GM19463 (cell line): ENCODE measurements at regions not wholly inside any gene's neighbourhood (a gene's known extent, or its start where the extent isn't known, plus 50 kb on each side); places are given as distances from the start of the nearest gene placed in this dataset.

Experiments
- ATAC-seq: cut with Tn5 transposase; IDR thresholded peaks from one replicate; pipeline ENCODE4 v1.9.1; 2021; ENCODE audit warnings: mild to moderate bottlenecking, moderate library complexity; ENCODE audit not compliant: unreplicated experiment

DNA sequence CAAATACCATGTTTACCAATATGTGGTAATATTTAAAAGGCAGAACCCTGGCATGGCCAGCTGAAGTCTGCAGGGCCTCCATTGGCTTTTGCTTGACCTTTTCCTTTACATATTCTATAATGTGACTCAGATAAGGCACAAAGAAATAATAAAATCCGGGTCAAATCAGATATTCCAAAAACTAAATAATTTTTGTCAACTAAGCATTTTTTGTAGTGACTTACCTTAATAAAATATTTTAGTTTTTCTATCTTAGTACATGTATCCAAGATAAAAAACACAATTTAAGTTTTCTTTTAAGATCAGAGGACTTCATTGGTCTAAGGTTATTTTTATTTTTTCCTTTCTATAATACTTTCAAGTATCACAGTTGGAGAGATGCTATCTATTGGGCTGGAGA lies 179.4 kb upstream of the ADAMTS5 start:
- no peak for ATAC-seq

DNA sequence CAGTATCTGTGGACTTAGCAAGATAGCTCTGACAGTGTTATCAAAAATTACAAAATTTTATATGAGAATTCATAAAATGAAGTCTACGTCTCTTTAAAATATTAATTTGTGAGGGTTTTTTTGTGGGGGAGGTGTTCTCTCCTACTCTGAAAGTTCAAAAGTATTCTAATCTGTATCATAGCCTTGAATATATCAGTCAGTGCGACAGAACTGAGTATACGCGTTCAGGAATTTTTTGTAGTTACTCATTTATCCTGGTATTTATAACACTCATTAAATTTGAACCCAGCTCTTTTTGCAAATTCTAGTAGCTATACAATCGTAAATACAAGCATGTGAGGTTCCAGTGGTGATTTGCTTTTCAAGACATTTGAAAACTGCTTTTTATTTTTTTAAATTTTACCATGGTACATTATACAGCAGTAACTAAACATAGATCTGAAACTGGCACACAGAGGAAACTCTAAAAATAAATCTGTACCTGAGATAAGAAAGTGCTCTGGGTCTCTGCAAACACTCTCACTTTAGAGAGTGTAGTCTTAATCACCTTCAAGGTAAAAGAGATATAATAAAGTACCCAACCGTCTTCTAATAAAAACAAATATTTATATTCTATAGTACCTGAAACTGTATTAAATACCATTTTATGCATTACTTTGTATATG lies 178.4 kb upstream of the ADAMTS5 start:
- ATAC-seq, result no peak

DNA sequence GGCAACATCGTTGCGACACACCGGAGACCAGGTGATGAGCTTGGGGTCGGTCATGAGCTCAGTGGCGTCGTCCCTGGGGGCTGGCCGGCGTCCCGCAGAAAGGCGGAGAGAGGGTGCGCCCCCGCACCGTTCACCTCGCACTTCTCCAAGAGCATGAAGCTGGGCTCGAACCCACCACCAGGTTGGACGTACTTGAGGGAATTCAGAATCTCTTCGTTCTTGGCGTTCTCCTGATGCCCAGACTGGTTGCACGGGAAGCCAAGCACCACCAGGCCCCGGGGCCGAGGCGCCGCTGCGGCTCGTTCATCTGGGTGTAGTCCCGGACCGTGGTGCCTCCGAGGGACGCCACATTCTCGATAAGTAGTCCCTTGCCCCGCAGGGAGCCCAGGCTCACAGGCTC lies 176.6 kb upstream of the ADAMTS5 start:
- no peak for ATAC-seq

DNA sequence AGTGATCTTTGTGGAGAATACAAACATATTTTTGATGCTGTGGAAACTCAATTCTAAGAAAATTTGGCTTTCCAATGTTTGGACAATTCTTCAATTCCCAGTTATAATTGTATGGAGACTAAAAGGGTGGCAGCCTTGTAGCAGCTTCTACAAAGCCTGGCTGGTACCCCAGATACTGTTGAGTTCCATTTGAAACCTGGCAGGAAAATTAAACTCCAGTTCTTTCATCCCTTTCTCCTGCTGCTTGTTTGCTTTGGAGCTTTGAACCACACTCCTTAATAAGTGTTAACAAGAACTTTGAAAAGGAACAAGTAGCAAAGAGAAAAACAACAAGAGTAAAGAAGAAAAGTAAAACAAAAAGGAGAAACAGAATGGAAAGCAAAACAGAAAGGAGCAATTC lies 172.6 kb upstream of the ADAMTS5 start:
- ATAC-seq, result no peak

DNA sequence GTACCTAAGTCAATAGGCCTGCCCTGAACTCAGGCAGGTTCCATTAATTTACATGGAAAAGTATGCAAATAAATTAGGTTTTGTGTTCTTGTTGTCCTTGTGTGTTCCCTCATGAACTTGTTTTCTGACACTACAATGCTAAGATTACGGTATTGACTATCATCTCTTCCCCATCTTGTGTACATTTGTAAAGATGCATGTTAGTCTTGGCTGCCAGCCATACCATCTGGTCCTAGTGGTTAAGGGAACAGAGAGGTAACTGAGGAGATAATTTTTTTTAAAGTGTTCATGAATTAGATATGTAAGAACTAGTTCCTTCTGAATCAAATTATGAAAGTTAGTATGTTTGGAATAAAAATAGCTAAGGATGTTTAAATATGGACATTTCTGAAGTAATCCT lies 167.6 kb upstream of the ADAMTS5 start:
- ATAC-seq, result no peak

DNA sequence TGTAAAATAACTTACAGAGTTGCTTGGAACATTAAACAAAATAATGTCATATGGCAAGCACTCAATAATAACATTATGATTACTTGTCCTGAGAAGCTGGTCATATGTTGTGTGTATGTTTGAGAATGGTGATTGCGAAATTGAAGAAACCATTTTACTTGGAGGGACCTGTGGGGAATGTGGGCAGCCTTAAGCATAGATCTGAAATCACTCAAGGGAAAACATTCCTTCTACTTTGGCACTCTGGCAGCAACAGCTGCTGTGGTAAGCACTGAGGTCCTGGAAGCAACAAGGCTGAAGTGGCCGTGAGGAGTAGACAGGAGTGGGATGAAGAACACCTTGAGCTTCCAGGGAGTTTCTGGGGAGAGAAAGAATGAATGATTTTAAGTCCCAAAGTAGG lies 165.4 kb upstream of the ADAMTS5 start:
- ATAC-seq, result no peak

DNA sequence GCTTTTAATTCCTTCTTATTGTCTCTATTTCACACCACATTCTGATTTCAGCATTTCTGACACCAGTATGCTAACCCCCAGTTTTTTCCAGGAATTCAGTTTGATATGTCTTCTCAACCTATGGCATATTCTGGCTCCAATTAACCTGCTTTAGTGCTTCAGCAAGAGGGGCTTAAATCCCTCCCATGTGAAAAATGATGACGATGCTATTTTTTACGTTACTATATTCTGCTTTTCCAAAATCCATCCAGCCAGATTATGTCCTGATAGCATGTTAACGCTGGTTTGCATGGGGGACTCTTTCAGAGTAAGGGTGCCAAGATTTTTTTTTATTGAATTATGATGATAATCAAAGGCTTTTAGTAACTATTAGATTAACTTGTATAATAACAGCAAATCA lies 163.3 kb upstream of the ADAMTS5 start:
- no peak for ATAC-seq

DNA sequence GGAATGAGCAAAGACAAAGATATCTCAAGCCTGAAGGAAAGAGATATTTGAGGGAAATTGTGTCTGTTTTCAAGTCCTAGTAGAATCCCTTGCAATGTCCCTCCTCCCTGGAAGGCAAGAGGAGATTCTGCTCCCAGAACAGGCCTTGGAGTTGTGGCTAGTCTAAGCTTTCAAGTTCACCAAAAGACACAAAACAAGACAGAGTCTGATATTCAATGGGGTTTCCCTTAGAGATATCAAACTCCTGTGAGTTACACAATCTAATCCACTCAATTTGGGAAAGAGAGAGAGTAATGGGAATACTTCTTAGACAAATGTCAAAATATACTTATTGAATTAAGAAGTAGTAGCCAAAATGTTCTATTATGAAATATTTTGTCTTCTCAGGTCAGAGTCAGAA lies 162.8 kb upstream of the ADAMTS5 start:
- no peak for ATAC-seq

DNA sequence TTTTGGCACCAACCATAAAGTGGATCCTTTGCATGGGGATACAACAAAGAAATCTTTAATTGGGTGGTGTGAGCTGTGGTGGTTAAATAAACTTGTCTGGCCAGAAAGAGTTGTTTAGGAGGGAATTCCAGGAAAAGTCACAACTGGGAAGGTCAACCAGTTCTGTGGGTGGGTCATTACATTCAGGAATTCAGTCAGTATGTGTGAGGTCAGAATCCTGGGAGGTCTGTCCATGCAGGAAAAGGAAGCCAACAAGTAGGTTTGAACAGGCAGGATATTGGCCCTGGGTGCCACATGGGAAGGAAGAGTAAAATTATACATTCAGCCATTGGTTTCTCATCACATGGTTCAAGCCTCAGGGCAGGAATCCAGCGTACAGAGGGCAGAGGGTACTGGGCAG lies 162.3 kb upstream of the ADAMTS5 start:
- no peak for ATAC-seq

DNA sequence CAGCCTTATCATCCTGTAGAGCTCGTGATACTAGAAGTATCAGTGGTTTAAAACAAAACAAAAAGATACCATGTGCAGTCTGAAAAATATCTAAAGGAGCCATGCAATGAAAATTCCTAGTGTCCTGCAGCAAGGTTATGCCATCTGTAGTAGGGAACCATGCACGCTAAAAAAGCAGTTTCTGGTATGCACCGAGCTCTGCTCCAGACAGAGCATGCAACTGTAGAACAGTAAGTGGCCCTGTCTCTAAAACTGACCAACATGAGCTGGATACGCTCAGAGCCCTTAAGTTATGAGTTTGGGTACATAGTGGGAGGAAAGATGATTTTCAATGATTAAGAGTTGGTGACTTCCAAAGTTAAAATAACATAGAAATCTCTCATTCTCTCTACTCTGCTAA lies 159.3 kb upstream of the ADAMTS5 start:
- no peak for ATAC-seq

DNA sequence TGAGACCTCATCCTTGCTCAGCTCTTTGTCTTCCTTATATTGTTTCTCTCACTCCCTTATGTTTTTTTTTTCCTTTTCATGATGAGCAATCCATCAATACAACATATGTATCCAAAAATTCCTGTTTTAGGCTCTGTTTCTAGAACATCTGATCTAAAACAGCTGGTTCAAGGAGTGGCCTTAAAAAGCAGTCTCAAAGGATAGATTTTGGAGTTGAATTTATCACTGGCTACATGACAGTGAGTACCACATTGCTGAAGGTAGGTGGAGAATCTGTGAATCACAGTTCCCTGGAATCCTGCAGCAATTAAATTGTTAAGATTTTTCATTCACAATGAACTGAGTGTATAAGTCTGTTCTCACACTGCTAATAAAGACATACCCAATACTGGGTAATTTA lies 155.8 kb upstream of the ADAMTS5 start:
- ATAC-seq, result no peak

DNA sequence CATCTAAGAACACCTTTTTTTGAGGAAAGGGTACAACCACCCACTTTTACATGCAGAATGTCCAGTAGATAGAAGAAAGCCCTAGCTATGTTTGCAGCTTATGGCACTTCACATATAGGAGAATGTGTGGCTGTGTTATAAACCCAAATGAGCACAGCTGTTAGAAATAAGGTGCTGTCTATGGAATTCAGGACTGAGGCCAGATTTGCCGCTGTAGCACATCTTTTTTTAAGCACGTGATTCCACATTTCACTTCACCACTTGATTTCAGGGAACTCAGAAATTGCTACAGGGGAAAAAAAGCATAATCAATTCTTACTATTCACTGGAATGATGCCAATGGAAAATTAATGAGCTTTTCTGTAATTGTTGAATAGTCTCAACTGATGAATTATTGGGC lies 147.2 kb upstream of the ADAMTS5 start:
- ATAC-seq, result no peak

DNA sequence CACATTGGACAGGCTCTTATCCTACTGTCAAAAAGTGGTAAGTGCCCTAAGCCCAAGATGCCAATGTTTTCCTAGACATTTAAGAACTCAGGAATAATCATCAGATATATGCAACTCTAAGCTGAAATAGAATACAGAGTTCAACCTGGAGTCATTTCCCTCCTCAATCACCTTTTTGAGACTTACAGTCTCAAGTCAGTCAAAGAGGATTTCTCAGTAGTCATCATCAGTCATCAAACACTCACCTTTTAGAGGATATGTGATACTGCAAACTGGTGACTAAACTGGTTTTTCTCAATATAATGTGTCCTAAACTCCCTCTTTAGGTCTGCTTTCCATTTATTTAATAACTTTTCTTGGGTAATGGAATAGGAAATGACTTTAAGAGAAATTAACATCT lies 145.3 kb upstream of the ADAMTS5 start:
- no peak for ATAC-seq

DNA sequence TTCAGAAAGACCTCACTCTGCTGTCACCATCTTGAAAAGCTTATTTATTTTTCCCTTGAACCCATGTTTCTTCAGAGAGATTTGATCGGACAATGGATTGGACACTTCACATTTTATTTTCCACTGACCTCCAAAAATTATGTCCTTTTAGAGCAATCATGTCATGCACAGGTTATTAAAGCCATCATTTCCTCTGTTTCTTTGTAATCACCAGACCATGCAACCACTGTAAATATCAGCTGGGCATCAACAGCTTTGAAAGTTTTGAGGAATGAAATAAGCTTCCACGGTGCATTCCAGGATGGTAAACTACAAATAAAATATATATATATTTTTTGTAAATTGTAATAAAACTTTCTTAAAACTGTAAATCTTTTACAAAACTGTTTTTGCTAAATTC lies 144.1 kb upstream of the ADAMTS5 start:
- no peak for ATAC-seq

DNA sequence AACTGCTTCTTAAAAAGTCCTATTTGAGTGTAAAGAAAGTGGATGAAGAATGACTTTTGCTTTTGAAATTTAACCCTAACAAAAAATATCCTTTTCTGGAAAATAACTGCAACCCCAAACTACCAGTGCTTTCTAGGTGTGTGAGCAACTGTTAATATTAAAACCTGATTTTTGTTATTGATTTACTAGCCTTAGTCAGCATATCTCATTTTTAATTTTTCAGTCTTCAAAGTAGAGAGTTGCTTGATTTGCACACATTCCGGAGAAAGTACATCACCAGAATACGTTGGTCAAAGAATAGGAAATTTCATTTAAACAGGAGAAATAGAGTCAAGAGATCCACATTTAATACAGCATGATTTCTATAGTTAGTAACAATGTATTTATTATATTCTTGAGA lies 141.8 kb upstream of the ADAMTS5 start:
- no peak for ATAC-seq

DNA sequence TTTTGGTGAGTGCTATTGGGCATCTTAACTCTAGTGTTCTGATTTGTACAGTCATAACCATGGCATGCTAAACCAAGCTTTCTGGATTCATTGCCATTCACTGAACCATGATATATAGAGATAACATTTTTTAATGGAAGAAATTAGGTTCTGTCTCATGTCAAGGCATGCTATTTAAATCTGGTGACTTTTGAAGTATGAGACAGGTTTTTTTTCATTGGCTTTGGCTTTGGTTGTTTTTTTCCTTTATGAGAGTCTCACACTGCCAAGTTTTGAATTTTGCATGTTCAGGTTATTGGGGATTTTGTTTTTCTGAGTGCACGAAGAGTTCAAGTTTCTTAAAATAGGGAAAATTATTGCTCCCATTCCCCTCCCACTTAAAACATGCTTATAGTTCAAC lies 141.3 kb upstream of the ADAMTS5 start:
- no peak for ATAC-seq

DNA sequence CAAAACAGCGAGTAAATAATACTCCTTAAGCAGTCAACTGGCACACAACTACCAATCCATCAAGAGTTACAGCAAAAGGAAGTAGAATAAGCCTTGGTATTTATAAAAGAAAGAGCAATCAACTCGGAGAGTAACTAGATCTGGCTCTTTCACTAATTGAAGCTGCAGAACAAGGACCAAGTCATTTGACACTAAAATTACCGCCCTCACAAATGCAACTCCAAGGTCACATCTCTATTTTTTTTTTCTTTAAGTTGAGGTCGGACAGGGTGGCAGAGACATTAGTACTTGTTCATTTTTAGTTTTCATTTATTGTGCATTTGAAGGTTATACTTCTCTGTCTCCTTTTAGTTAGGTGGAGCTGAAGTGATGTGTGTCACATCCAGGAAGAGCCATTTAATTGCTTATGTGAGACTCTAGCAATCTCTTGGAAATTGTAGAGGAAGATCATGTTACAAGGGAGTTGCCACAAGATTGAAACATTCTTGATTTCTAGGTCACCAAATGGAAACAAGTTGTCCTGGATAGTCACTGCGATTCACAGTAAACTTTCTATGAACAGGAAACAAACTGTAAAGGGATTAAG lies 138.1 kb upstream of the ADAMTS5 start:
- ATAC-seq, result no peak

DNA sequence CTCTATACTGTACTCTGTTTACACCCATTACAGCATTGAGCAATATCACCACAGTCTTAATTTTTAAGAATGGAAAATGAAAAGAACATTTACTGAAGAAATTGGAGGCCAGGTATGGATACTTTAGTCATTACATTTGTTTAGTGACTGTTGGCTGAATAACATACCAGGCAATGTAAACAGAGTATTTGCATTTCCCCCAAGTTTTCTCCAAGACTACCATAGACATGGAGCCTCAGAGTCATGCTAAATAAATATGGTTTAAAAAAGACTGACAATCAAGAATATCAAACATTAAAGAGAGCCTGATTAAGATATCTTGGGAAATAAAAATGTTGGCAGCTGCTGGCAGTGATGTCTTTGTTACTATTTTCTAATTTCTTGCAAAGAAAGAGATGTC lies 136.9 kb upstream of the ADAMTS5 start:
- no peak for ATAC-seq

DNA sequence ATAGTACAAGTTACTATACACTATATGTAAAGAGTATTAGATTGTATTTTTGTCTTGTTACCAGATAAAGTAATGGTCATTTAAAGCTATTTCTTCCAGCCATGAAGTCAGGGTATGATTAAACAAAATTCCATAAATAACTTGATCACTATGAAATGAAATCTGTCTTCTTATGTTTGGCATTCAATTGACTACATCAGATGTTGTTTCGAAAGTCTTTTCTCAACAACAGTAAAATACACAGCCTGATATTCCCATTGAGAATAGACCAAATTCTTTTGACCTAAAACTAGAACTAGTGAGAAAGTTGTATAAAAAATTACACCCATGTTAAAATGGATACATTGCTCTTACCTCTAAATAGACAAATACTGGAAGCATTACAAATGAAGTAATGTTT lies 134.6 kb upstream of the ADAMTS5 start:
- ATAC-seq, result no peak

DNA sequence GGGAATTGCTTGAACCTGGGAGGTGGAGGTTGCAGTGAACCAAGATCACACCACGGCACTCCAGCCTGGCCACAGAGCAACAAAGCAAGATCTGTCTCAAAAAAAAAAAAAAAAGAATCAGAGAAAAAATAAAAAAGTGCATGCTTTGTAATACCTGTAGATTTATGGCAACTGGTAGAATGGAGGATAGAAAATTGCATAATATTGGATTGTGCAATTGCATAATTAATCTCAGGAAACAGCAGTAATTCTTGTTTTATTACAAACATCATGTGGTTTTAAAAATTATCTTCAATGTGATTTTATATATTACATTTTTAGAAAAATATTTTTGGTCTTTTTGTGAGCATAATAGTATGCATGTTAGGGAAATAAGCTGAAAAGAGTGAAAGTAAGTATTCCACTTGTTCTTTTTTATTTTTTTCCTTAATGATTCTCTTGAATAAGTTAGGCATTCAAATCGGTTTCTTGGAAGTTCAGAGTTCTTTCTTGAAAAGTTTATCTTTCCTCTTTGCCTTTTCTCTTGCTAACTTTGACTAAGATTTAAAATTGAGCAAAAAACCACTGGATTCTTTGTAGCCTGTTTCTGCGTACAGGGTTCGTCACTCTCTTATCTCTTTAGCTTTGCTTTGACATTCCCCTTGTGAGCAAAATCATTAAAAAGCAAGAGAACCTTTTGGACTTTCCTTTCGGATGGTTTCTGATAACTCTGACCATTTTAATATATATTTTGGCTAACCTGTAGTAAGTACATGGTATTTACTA lies 127.5 kb upstream of the ADAMTS5 start:
- ATAC-seq, result no peak

DNA sequence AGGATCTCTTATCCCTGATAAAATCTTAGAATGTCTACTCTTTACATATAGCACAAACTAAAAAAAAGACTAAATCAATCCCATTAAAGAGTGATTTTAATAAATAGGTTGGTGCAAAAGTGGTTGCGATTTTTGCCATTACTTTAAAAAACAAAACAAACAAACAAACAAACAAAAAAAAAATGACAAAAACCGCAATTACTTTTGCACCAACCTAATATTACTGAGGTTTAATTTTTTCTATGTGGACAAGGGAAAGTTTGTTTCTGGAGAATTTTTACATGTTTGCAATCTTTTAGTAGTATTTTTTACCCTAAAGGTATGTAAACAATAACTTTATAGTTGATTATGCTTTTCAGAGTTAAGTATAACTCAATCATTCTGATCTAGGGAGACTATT lies 119.7 kb upstream of the ADAMTS5 start:
- ATAC-seq, result no peak

DNA sequence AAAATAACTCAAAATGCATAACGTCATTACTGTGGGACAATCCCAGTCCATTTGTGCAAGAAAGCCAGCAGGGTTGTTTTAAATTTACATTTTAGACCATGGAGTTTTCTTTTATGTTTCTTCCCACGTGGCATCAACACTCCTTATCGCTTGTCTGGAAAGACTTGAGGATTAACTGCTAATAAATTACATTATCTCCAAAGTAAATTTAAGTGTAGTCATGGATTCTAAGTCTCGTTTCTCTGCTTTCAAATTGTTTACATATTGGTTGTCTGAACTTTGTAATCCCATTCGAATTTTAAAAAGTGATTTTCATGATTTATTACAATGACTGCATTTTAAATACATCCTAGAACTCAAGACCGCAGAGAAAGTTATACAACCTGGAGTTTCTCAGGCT lies 119.3 kb upstream of the ADAMTS5 start:
- no peak for ATAC-seq

DNA sequence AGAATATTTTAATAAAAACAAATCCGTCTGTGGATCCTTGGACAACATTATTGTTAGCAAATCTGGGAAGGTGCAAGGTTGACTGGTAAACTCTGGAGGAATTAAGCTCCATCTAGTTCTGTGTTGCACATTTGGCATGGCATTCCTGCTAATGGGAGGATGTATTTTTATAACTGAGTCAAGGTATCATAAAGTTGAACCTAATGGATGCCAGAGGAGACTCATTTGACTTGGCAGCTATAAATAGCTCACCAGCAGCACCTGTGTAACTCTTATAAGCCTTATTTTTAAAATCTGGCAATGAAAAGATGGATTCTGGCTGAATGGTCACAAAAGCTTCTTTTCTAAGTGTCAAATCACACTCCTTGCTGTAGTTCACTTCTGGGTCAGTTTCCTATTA lies 118.5 kb upstream of the ADAMTS5 start:
- no peak for ATAC-seq
